ENCODE measurements at regions not wholly inside any gene's neighbourhood (a gene's known extent, or its start where the extent isn't known, plus 50 kb on each side); places are given as distances from the start of the nearest gene placed in this dataset.

GRCh38 chr4:134297765-134298164, 96.2 kb upstream of the PABPC4L start:
- no peak for DNase-seq (ENCODE audit: extremely low read depth, low read depth)
- TF ChIP-seq, protein P1, sequence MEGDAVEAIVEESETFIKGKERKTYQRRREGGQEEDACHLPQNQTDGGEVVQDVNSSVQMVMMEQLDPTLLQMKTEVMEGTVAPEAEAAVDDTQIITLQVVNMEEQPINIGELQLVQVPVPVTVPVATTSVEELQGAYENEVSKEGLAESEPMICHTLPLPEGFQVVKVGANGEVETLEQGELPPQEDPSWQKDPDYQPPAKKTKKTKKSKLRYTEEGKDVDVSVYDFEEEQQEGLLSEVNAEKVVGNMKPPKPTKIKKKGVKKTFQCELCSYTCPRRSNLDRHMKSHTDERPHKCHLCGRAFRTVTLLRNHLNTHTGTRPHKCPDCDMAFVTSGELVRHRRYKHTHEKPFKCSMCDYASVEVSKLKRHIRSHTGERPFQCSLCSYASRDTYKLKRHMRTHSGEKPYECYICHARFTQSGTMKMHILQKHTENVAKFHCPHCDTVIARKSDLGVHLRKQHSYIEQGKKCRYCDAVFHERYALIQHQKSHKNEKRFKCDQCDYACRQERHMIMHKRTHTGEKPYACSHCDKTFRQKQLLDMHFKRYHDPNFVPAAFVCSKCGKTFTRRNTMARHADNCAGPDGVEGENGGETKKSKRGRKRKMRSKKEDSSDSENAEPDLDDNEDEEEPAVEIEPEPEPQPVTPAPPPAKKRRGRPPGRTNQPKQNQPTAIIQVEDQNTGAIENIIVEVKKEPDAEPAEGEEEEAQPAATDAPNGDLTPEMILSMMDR (IDR thresholded peaks at IDR 0.05; ENCODE audit: low read depth, low read length, missing control alignments), result no peak
- H3K4me3 ChIP-seq (replicated peaks; ENCODE audit: low read depth, low read length), result no peak overlapping the region

DNA sequence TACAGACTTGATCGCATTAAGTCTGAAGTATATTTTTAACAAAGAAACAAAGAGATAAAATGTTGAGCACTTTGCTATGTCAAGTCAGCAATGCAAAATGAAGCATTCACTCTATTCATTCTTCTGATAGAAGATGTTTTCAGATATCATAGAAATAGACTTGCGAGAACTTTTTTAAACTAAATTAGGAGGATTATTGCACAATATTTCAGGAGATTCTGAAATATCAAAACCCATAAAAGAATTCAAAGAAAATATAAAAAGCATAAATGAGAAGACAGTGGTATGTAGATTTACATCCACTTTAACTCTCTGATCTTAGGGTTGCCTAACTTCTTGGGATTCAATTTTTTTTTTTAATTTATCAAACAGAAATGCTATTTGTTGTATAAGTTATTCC, 81.1 kb upstream of the PABPC4L start:
- no peak overlapping the region for H3K4me3 ChIP-seq (replicated peaks; ENCODE audit: low read depth, low read length)
- no peak for DNase-seq (ENCODE audit: extremely low read depth, low read depth)
- TF ChIP-seq, protein P1 (IDR thresholded peaks at IDR 0.05; ENCODE audit: low read depth, low read length, missing control alignments), result no peak

DNA sequence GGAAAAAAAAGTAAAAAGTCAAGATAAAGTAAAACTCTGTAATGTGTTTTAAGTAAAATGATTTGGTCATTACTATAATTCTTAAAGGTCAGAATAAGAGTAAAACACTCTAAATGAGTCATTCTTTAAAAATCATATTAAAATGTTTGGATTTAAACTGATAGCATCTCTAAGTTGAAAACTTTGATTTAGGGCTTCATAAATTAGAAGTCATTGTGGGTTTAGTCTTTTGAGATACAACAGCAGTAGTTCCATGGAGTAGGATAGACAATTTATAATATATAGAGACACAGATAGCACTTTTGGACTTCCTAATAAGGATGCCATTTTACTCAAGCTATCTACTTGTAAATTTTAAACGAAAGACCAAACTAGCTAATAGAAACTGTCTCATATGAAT, 77.1 kb upstream of the PABPC4L start:
- TF ChIP-seq, protein P1 (IDR thresholded peaks at IDR 0.05; ENCODE audit: low read depth, low read length, missing control alignments), result no peak
- DNase-seq (ENCODE audit: extremely low read depth, low read depth), result peak; percentile 27
- H3K4me3 ChIP-seq (replicated peaks; ENCODE audit: low read depth, low read length), result no peak overlapping the region

DNA sequence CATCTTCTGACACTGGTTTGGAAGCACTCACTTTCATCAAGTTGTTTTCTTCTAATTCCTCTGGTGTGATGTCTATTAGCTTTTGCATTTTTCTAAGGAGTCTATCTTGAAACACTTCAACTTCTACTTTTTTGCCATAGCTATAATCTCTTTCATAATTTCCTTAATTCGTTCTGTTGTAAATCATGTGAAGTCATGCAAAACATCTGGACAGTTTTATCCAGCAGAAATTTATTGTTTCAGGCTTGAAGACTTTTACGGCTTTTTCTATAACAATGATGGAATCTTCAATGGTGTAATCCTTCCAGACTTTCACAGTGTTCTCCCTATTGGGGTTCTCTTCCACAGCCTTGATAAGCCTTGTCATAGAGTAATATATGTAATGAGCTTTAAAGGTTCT, 74.9 kb upstream of the PABPC4L start:
- no peak for DNase-seq (ENCODE audit: extremely low read depth, low read depth)
- TF ChIP-seq, protein P1 (IDR thresholded peaks at IDR 0.05; ENCODE audit: low read depth, low read length, missing control alignments), result no peak
- no peak overlapping the region for H3K4me3 ChIP-seq (replicated peaks; ENCODE audit: low read depth, low read length)

GRCh38 chr4:134260126-134260525, 58.5 kb upstream of the PABPC4L start:
- TF ChIP-seq, protein P1 (IDR thresholded peaks at IDR 0.05; ENCODE audit: low read depth, low read length, missing control alignments), result no peak
- DNase-seq (ENCODE audit: extremely low read depth, low read depth), result no peak

More at GRCh38 chr4:134260126-134260525, 58.5 kb upstream of the PABPC4L start:
- H3K4me3 ChIP-seq (replicated peaks; ENCODE audit: low read depth, low read length), result no peak overlapping the region

Data from HFF-Myc (cell line).